T-helper 1 cell treated with Interleukin-12 subunit alpha and Interleukin-12 subunit beta and Interleukin-4 antibody, amounts not matched to agents 30 μg/mL and 1 μg/mL, for 36 hours (primary cell): ENCODE measurements at regions not wholly inside any gene's neighbourhood (a gene's known extent, or its start where the extent isn't known, plus 50 kb on each side); places are given as distances from the start of the nearest gene placed in this dataset.

ENCODE experiments used
- H3K27ac Mint-ChIP-seq: one replicate; pipeline ENCODE4 v1.8.0; 2021; ENCODE audit warnings: mild to moderate bottlenecking, mixed read lengths
- H3K27me3 Mint-ChIP-seq: one replicate; pipeline ENCODE4 v1.8.0; 2021; ENCODE audit warnings: low read depth, mixed read lengths
- H3K36me3 Mint-ChIP-seq: one replicate; pipeline ENCODE4 v1.8.0; 2021; ENCODE audit warnings: low read depth, mixed read lengths
- H3K4me1 Mint-ChIP-seq: one replicate; pipeline ENCODE4 v1.8.0; 2021; ENCODE audit warnings: low read depth, mixed read lengths
- H3K4me3 Mint-ChIP-seq: one replicate; pipeline ENCODE4 v1.8.0; 2021; ENCODE audit warnings: mild to moderate bottlenecking, moderate library complexity, mixed read lengths
- H3K9me3 Mint-ChIP-seq: one replicate; pipeline ENCODE4 v1.8.0; 2021; ENCODE audit warnings: mixed read lengths

- Mint-ChIP-seq H3K27me3 (no peaks in the 10 kb centered on the region), H3K36me3 (no peaks in the 10 kb centered on the region), H3K4me3 (no peak overlapping the region), H3K4me1 (no peaks in the 10 kb centered on the region), H3K27ac (no peak overlapping the region), H3K9me3 (peaks cover 20% of the 10 kb centered on the region)
Observed at GRCh38 chr13:54185101-54185500, 1156.5 kb downstream of the OLFM4 start.

GRCh38 chr13:54185785-54186184 lies 1157.2 kb downstream of the OLFM4 start:
- Mint-ChIP-seq H3K27ac (no peak overlapping the region), H3K9me3 (peaks cover 23% of the 10 kb centered on the region), H3K4me3 (no peak overlapping the region), H3K4me1 (no peaks in the 10 kb centered on the region), H3K36me3 (no peaks in the 10 kb centered on the region), H3K27me3 (no peaks in the 10 kb centered on the region)

- H3K4me3 Mint-ChIP-seq = no peak overlapping the region
- H3K27ac Mint-ChIP-seq = no peak overlapping the region
- no peaks in the 10 kb centered on the region for H3K36me3 Mint-ChIP-seq
- H3K27me3 Mint-ChIP-seq = no peaks in the 10 kb centered on the region
- H3K4me1 Mint-ChIP-seq = no peaks in the 10 kb centered on the region
- peaks cover 27% of the 10 kb centered on the region for H3K9me3 Mint-ChIP-seq
Observed at GRCh38 chr13:54187461-54187860, 1158.8 kb downstream of the OLFM4 start.

GRCh38 chr13:54194233-54195024 lies 1165.8 kb downstream of the OLFM4 start:
- no peaks in the 10 kb centered on the region for H3K27me3 Mint-ChIP-seq
- H3K36me3 Mint-ChIP-seq = no peaks in the 10 kb centered on the region

GRCh38 chr13:54196684-54197083 lies 1168.1 kb downstream of the OLFM4 start:
- Mint-ChIP-seq H3K4me1 (no peaks in the 10 kb centered on the region), H3K27me3 (no peaks in the 10 kb centered on the region), H3K27ac (no peak overlapping the region), H3K36me3 (no peaks in the 10 kb centered on the region), H3K4me3 (no peak overlapping the region), H3K9me3 (peaks cover 10% of the 10 kb centered on the region)

More at GRCh38 chr13:54194233-54195024, 1165.8 kb downstream of the OLFM4 start:
- Mint-ChIP-seq H3K9me3 (peaks cover 26% of the 10 kb centered on the region), H3K4me1 (no peaks in the 10 kb centered on the region), H3K4me3 (no peak overlapping the region), H3K27ac (no peak overlapping the region)

GRCh38 chr13:54198911-54199310 lies 1170.3 kb downstream of the OLFM4 start:
- H3K27me3 Mint-ChIP-seq = no peaks in the 10 kb centered on the region
- no peaks in the 10 kb centered on the region for H3K4me1 Mint-ChIP-seq
- H3K27ac Mint-ChIP-seq = no peak overlapping the region
- no peaks in the 10 kb centered on the region for H3K36me3 Mint-ChIP-seq
- H3K9me3 Mint-ChIP-seq = peaks cover 4% of the 10 kb centered on the region
- no peak overlapping the region for H3K4me3 Mint-ChIP-seq

GRCh38 chr13:54206626-54207025 lies 1178.0 kb downstream of the OLFM4 start:
- H3K9me3 Mint-ChIP-seq = peaks cover 7% of the 10 kb centered on the region
- H3K4me3 Mint-ChIP-seq = no peak overlapping the region
- H3K27ac Mint-ChIP-seq = no peak overlapping the region
- H3K27me3 Mint-ChIP-seq = no peaks in the 10 kb centered on the region
- H3K36me3 Mint-ChIP-seq = no peaks in the 10 kb centered on the region
- H3K4me1 Mint-ChIP-seq = no peaks in the 10 kb centered on the region

- H3K9me3 Mint-ChIP-seq = peaks cover 20% of the 10 kb centered on the region
- no peak overlapping the region for H3K27ac Mint-ChIP-seq
- no peaks in the 10 kb centered on the region for H3K36me3 Mint-ChIP-seq
- no peak overlapping the region for H3K4me3 Mint-ChIP-seq
- H3K4me1 Mint-ChIP-seq = no peaks in the 10 kb centered on the region
- no peaks in the 10 kb centered on the region for H3K27me3 Mint-ChIP-seq
Observed at GRCh38 chr13:54210397-54211049, 1181.9 kb downstream of the OLFM4 start.

GRCh38 chr13:54216221-54216620 lies 1187.6 kb downstream of the OLFM4 start:
- Mint-ChIP-seq H3K27ac (no peak overlapping the region), H3K36me3 (no peaks in the 10 kb centered on the region), H3K4me1 (no peaks in the 10 kb centered on the region), H3K4me3 (no peak overlapping the region), H3K27me3 (no peaks in the 10 kb centered on the region), H3K9me3 (peaks cover 39% of the 10 kb centered on the region)

- H3K4me3 Mint-ChIP-seq = no peak overlapping the region
- H3K4me1 Mint-ChIP-seq = no peaks in the 10 kb centered on the region
- H3K27ac Mint-ChIP-seq = no peak overlapping the region
- peaks cover 33% of the 10 kb centered on the region for H3K9me3 Mint-ChIP-seq
- H3K27me3 Mint-ChIP-seq = no peaks in the 10 kb centered on the region
- H3K36me3 Mint-ChIP-seq = no peaks in the 10 kb centered on the region
Observed at GRCh38 chr13:54226876-54227275, 1198.3 kb downstream of the OLFM4 start.

GRCh38 chr13:54232700-54233099 lies 1204.1 kb downstream of the OLFM4 start:
- Mint-ChIP-seq H3K27ac (no peak overlapping the region), H3K9me3 (peaks cover 24% of the 10 kb centered on the region), H3K27me3 (no peaks in the 10 kb centered on the region), H3K4me3 (no peak overlapping the region), H3K36me3 (no peaks in the 10 kb centered on the region), H3K4me1 (no peaks in the 10 kb centered on the region)

GRCh38 chr13:54234607-54235006 lies 1206.0 kb downstream of the OLFM4 start:
- Mint-ChIP-seq H3K9me3 (peaks cover 16% of the 10 kb centered on the region), H3K4me3 (no peak overlapping the region), H3K27ac (no peak overlapping the region), H3K4me1 (no peaks in the 10 kb centered on the region), H3K36me3 (no peaks in the 10 kb centered on the region), H3K27me3 (no peaks in the 10 kb centered on the region)

- no peaks in the 10 kb centered on the region for H3K36me3 Mint-ChIP-seq
- H3K4me3 Mint-ChIP-seq = no peak overlapping the region
- no peak overlapping the region for H3K27ac Mint-ChIP-seq
- H3K4me1 Mint-ChIP-seq = no peaks in the 10 kb centered on the region
- H3K9me3 Mint-ChIP-seq = peaks cover 14% of the 10 kb centered on the region
- no peaks in the 10 kb centered on the region for H3K27me3 Mint-ChIP-seq
Observed at GRCh38 chr13:54241719-54242118, 1213.1 kb downstream of the OLFM4 start.

- no peaks in the 10 kb centered on the region for H3K27me3 Mint-ChIP-seq
- no peak overlapping the region for H3K4me3 Mint-ChIP-seq
- H3K36me3 Mint-ChIP-seq = no peaks in the 10 kb centered on the region
- no peaks in the 10 kb centered on the region for H3K4me1 Mint-ChIP-seq
- H3K27ac Mint-ChIP-seq = no peak overlapping the region
- peaks cover 13% of the 10 kb centered on the region for H3K9me3 Mint-ChIP-seq
Observed at GRCh38 chr13:54248306-54248705, 1219.7 kb downstream of the OLFM4 start.

GRCh38 chr13:54261856-54262255 lies 1233.2 kb downstream of the OLFM4 start:
- no peaks in the 10 kb centered on the region for H3K27me3 Mint-ChIP-seq
- H3K4me1 Mint-ChIP-seq = no peaks in the 10 kb centered on the region
- no peaks in the 10 kb centered on the region for H3K36me3 Mint-ChIP-seq
- H3K27ac Mint-ChIP-seq = no peak overlapping the region
- H3K4me3 Mint-ChIP-seq = no peak overlapping the region
- peaks cover 20% of the 10 kb centered on the region for H3K9me3 Mint-ChIP-seq
